ENCODE measurements at regions not wholly inside any gene's neighbourhood (a gene's known extent, or its start where the extent isn't known, plus 50 kb on each side); places are given as distances from the start of the nearest gene placed in this dataset.

DNA sequence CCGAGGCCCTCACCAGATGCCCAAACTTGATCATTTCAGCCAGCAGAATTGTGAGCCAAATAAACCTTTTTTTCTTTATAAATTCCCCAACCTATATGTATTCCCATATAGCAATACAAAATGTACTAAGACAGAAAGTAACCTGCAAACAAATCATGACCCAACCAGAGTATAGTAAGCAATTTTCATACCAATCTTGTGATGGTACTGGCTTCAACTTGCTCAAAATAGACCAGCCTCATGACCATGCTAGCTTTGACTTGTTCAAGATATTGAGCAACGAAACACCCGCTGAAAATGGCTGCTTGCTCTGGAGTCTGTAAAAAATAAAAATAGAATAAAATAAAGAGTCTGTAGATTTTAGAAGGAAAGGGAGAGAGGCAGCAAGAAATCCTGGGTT is 97.6 kb downstream of the C1D start:
- DNase-seq = no peak

DNA sequence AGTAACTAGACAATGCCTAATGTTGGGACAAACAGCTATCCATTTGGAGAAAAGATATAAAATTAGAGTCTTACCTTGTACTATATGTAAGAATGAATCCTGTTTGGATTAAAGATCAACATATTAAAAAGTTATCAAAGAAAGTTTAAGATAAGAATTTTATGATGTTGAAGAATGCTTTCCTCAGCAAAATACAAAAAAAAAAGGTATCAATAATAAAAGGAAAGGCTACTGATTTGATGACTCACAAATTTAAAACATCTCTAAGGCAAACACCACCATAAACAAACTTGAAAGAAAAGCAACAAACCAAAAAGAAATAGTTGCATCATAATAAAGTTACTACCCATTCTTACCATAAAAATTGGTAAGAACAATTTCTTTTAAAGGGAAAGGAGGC is 92.7 kb downstream of the C1D start:
- no peak for DNase-seq

DNA sequence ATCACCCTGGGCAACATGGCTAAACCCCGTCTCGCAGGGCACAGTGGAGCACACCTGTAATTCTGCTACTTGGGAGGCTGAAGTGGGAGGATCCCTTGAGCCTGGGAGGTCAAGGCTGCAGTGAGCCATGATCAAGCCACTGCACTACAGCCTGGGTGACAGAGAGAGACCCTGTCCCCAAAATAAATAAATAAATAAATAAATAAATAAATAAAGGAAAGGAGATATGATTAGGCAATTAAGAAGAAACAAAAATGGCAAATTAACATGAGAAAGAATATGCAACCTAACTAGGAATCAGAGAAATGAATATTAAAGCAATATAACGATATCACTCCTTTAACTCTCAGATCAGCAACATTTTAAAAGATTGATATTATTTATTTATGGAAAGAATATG is 92.3 kb downstream of the C1D start:
- DNase-seq = no peak

DNA sequence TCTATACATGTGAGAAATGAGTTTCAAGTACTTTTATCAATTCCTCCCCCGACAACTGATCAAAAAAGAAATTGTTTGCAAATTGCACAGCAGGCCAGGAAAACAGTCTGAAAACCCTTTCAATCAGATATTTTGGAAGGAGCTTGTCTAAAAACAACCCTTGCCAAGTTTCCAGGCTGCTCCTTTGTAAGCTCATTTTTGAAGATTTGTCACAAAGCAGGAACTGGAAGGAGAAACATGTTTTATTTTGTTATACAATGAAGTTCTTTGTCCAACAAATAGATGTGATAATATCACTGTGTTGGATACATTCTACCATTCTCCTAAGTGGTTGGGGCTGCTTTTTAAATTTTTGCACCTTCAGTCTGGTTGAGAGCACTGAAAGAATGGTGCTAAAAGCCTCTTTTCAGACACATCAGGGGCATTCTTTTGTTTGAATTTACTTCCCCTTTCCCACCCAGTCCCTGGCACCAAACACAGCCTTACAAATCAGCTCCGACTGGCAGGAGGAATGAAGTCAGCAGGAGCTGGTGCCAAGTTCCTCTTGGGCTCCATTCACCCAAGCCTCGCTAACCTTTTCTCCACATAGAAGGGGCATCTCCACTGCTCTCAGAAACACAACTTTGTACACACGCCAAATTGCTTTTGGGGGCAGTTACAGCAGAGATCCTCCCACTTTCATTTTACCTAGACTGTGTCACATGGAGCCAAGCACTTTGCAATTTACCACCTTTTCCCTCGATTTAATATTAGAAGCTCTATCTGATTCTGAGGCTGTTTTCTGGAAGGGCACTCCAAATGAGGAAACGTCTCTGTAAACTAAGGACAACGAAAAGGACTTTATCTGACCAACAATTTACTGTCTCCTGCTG is 88.0 kb downstream of the C1D start:
- DNase-seq = peak in 47 of 56 donors; percentile 2 to 77 (median 36)

DNA sequence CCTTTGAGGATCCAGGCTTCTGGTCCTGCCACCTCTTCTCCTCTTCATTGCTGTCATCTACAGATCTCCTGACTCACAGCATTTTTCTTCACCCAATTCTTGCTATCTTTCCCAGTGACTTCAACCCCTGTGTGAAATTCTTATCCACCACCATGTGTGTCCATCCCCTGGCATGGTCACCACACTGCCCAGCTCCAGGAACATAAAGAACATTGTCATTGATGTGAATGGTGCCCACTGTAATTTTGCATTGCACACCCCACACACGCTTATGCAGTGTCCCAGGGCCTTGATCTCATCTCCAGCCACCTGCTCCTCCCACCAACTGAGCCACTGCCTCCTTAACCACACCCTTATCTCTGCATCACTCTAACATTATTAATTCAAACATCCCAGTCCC is 85.3 kb downstream of the C1D start:
- no peak for DNase-seq

DNA sequence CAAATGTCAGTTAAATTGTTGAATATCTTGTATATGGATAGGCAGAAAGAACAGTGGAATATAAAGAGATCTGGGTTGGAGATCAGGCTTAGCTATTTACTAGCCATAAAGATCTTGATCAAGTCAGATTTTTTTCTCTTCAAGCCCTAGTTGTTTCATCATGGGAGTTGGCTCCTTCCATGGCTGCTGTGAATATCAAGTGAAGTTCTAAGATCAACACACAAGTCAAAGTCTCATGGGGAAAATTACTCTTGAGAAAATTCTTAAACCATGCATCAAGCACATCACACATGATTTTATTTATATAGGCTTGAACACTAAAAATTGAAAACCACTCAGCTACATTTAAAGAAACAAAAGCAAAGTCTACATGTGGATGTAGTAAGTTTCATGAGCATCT is 79.8 kb downstream of the C1D start:
- DNase-seq = no peak

DNA sequence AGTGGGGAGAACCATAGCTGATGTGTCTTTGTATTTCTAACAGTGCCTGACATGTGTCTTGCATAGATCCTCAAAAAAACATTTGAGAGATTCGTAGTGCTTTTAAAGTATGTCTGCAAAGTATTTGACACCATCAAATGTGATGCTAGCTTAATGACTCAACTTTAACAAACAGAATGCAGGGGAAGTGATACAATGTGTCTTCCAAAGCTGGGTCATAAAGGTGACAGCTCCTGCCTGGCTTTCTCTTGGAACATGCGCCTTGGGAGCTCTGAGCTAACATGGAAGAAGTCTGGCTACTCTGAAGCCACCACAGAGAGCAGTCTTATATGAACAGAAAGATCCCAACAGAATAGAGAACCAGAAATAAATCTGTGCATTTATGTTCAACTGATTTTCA is 78.2 kb downstream of the C1D start:
- DNase-seq = no peak

DNA sequence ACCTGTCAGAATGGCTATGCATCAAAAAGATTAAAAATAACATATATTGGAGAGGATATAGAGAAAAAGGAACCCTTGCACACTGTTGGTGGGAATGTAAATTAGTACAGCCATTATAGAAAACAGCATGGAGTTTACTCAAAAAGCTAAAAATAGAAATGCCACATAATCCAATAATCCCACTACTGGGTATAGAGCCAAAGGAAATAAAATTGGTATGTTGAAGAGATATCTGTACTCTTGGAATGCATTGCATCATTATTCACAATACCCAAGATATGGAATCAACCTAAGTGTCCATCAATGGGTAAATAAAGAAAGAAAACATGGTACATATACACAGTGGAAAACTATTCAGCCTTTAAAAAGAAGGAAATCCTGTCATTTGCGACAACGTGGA is 77.2 kb downstream of the C1D start:
- DNase-seq = no peak

DNA sequence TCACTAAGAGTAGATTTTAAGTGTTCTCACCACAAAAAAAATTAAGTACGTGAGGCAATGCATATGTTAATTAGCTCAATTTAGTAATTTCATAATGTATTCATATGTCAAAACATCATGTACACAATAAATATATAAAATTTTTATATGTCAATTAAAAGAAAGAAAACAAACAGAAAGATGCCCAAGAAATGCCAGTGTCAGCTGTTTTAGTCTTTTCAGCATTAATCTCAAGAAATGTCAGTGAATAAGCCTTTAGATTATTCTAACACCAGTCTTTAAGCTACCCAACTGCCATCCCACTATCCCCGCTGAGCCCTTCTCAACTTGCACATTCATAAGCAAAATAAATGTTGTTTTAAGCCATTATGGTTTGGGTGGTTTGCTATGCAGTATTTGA is 76.5 kb downstream of the C1D start:
- no peak for DNase-seq
